K562 (cell line): ENCODE measurements at regions not wholly inside any gene's neighbourhood (a gene's known extent, or its start where the extent isn't known, plus 50 kb on each side); places are given as distances from the start of the nearest gene placed in this dataset.

Experiments
- ADNP ChIP-seq: fragments of 200-800 bp; sonication (Bioruptor generic); IDR thresholded peaks from 2 replicates; pipeline ENCODE4 v1.6.1; 2016; ENCODE audit warnings: missing genetic modification characterization, missing compliant biosample characterization
- CEBPB ChIP-seq: fragments of 450-650 bp; IDR thresholded peaks from 2 replicates; pipeline ENCODE4 v1.6.1; 2016; ENCODE audit warnings: missing genetic modification characterization, missing compliant biosample characterization
- CHCHD3 ChIP-seq: fragments of 250-450 bp; sonication (Bioruptor Pico); IDR thresholded peaks from 2 replicates; pipeline ENCODE4 v2.1.2; 2022; ENCODE audit warnings: mild to moderate bottlenecking
- CTCF ChIP-seq, 3 experiments: IDR thresholded peaks in 2 of 3; conservative IDR thresholded peaks in 1 of 3; 2 replicates each; pipeline ENCODE4 v1.5.1; 2011 to 2012; ENCODE audit warnings: low read length in 3 of 3, mild to moderate bottlenecking in 3 of 3, control low read depth in 2 of 3, improper control_type of control experiment in 1 of 3, inconsistent platforms in 1 of 3, low read depth in 1 of 3, mixed read lengths in 1 of 3, moderate library complexity in 1 of 3; ENCODE audit not compliant: insufficient read depth in 2 of 3
- ESRRA ChIP-seq: fragments of 450-650 bp; IDR thresholded peaks from 2 replicates; pipeline ENCODE4 v1.6.1; 2014; ENCODE audit warnings: low read depth, mild to moderate bottlenecking, moderate library complexity, borderline replicate concordance
- FOXA3 ChIP-seq, 2 experiments: fragments of 450-650 bp in 1 of 2; sonication (generic) in 1 of 2; formaldehyde crosslinking; IDR thresholded peaks in 1 of 2; conservative IDR thresholded peaks in 1 of 2; 2 replicates each; pipeline versions ENCODE4 v1.4.0 to v1.8.0; 2020 to 2022; ENCODE audit warnings: mild to moderate bottlenecking in 2 of 2, missing genetic modification reagents in 1 of 2
- NCOR1 ChIP-seq: fragments of 450-650 bp; IDR thresholded peaks from 2 replicates; pipeline ENCODE4 v1.6.1; 2016; ENCODE audit warnings: mild to moderate bottlenecking, moderate library complexity
- NFATC3 ChIP-seq: fragments of 450-650 bp; IDR thresholded peaks from 2 replicates; pipeline ENCODE4 v1.6.1; 2017; ENCODE audit warnings: mild to moderate bottlenecking
- POLR2A ChIP-seq: fragments of 450-650 bp; conservative IDR thresholded peaks from 2 replicates; pipeline ENCODE4 v1.6.1; 2016
- POLR2AphosphoS5 ChIP-seq: IDR thresholded peaks from 2 replicates; pipeline ENCODE4 v1.6.1; 2011; ENCODE audit warnings: mild to moderate bottlenecking, low read depth, low read length, moderate library complexity; ENCODE audit not compliant: control insufficient read depth, insufficient read depth
- TEAD4 ChIP-seq, 2 experiments: sonication (generic) in 1 of 2; formaldehyde crosslinking in 1 of 2; IDR thresholded peaks; 2 replicates each; pipeline versions ENCODE4 v1.6.1 to v1.8.0; 2012 to 2022; ENCODE audit warnings: borderline replicate concordance in 1 of 2, inconsistent platforms in 1 of 2, low read length in 1 of 2, mild to moderate bottlenecking in 1 of 2, missing genetic modification reagents in 1 of 2
- ZNF133 ChIP-seq: fragments of 250-450 bp; sonication (Bioruptor Pico); IDR thresholded peaks from 2 replicates; pipeline ENCODE4 v1.4.0; 2020; ENCODE audit warnings: mild to moderate bottlenecking
- ZNF717 ChIP-seq: fragments of 250-450 bp; sonication (Bioruptor Pico); IDR thresholded peaks from 2 replicates; pipeline ENCODE4 v1.5.0; 2021

GRCh38 chr3:28646435-28646834, 297.8 kb upstream of the AZI2 start:
- no peak for TF ChIP-seq POLR2A
- TF ChIP-seq TEAD4 (IDR thresholded peaks at IDR 0.05; ENCODE audit: low read length): no peak
- no peak for TF ChIP-seq TEAD4 (CRISPR knock-in tag; IDR thresholded peaks at IDR 0.05; ENCODE audit: borderline replicate concordance)
- no peak for TF ChIP-seq CHCHD3 (CRISPR knock-in tag)
- TF ChIP-seq ZNF133 (CRISPR knock-in tag): no peak
- no peak for TF ChIP-seq ZNF717 (CRISPR knock-in tag)
- TF ChIP-seq CTCF (IDR thresholded peaks at IDR 0.05 in 2 of 3, conservative IDR thresholded peaks at IDR 0.05 in 1 of 3; ENCODE audit: insufficient read depth in 2 of 3, low read depth in 1 of 3, low read length in 3 of 3): no peak
- TF ChIP-seq NFATC3: no peak
- TF ChIP-seq NCOR1: no peak
- no peak for TF ChIP-seq POLR2AphosphoS5
- no peak for TF ChIP-seq ESRRA
- no peak for TF ChIP-seq CEBPB
- no peak for TF ChIP-seq FOXA3 (CRISPR knock-in tag; conservative IDR thresholded peaks at IDR 0.05 in 1 of 2, IDR thresholded peaks at IDR 0.05 in 1 of 2)
- no peak for TF ChIP-seq ADNP (tag)
